NT2/D1 (cell line): ENCODE measurements at regions not wholly inside any gene's neighbourhood (a gene's known extent, or its start where the extent isn't known, plus 50 kb on each side); places are given as distances from the start of the nearest gene placed in this dataset.
"Not testable (repeated sequence)": the region's sequence is repeated elsewhere in the genome, so short reads cannot be mapped to it uniquely, and the experiment has no call there.

Experiments
- DNase-seq: peaks from one replicate; pipeline ENCODE4 v3.0.0-alpha.2; 2011; ENCODE audit warnings: low read depth, low spot score
- H3K27me3 ChIP-seq: 2 replicates; pipeline ENCODE4 v1.6.0; 2011; ENCODE audit warnings: mild to moderate bottlenecking; ENCODE audit not compliant: insufficient read length, insufficient read depth
- H3K36me3 ChIP-seq: 2 replicates; pipeline ENCODE4 v1.6.1; 2011; ENCODE audit warnings: mild to moderate bottlenecking, low read length, mixed read lengths; ENCODE audit not compliant: insufficient read depth, insufficient read length
- H3K4me1 ChIP-seq: 2 replicates; pipeline ENCODE4 v1.5.1; 2011; ENCODE audit not compliant: insufficient read depth, insufficient read length
- H3K4me3 ChIP-seq: 2 replicates; pipeline ENCODE4 v1.5.1; 2011; ENCODE audit warnings: low read depth; ENCODE audit not compliant: insufficient read length
- H3K9ac ChIP-seq: 2 replicates; pipeline ENCODE4 v1.6.0; 2011; ENCODE audit warnings: low read depth; ENCODE audit not compliant: insufficient read length
- H3K9me3 ChIP-seq: 2 replicates; pipeline ENCODE4 v1.5.1; 2011; ENCODE audit warnings: mild to moderate bottlenecking, low read length; ENCODE audit not compliant: insufficient read depth
- SUZ12 ChIP-seq: IDR thresholded peaks from 2 replicates; pipeline ENCODE4 v1.6.1; 2011; ENCODE audit not compliant: insufficient read length, insufficient read depth; ENCODE audit errors: extremely low read depth
- YY1 ChIP-seq: IDR thresholded peaks from 2 replicates; pipeline ENCODE4 v1.6.1; 2011; ENCODE audit not compliant: insufficient read length, insufficient read depth
- ZNF274 ChIP-seq: IDR thresholded peaks from 2 replicates; pipeline ENCODE4 v1.6.1; 2011; ENCODE audit warnings: mild to moderate bottlenecking, low read depth, low read length

GRCh38 chr10:127657056-127657455 is 79.9 kb upstream of the FOXI2 start:
- Histone ChIP-seq H3K27me3 (no peaks in the 10 kb centered on the region), H3K4me3 (no peak overlapping the region), H3K9ac (no peak overlapping the region), H3K9me3 (no peaks in the 10 kb centered on the region), H3K4me1 (no peaks in the 10 kb centered on the region), H3K36me3 (no peaks in the 10 kb centered on the region)
- no peak for TF ChIP-seq YY1
- no peak for TF ChIP-seq SUZ12
- TF ChIP-seq ZNF274 = no peak
- no peak for DNase-seq

- H3K4me1 ChIP-seq, H3K36me3 ChIP-seq, H3K27me3 ChIP-seq, DNase-seq, H3K9ac ChIP-seq, H3K4me3 ChIP-seq, H3K9me3 ChIP-seq: not testable (repeated sequence)
Observed at GRCh38 chr10:127676430-127676829, 60.6 kb upstream of the FOXI2 start.

- Histone ChIP-seq H3K36me3 (no peaks in the 10 kb centered on the region), H3K4me1 (no peaks in the 10 kb centered on the region), H3K9me3 (no peaks in the 10 kb centered on the region), H3K9ac (no peak overlapping the region), H3K27me3 (no peaks in the 10 kb centered on the region), H3K4me3 (no peak overlapping the region)
- no peak for DNase-seq
- TF ChIP-seq ZNF274 = no peak
- TF ChIP-seq YY1 = no peak
- no peak for TF ChIP-seq SUZ12
Observed at GRCh38 chr10:127678091-127678490, 58.9 kb upstream of the FOXI2 start.

- no peak for DNase-seq
- H3K27me3 ChIP-seq = no peaks in the 10 kb centered on the region
- no peaks in the 10 kb centered on the region for H3K4me1 ChIP-seq
- H3K36me3 ChIP-seq = no peaks in the 10 kb centered on the region
- TF ChIP-seq SUZ12 (no peak), ZNF274 (no peak), YY1 (no peak)
- no peaks in the 10 kb centered on the region for H3K9me3 ChIP-seq
- no peak overlapping the region for H3K9ac ChIP-seq
- H3K4me3 ChIP-seq = no peak overlapping the region
Observed at GRCh38 chr10:127679642-127680255, 57.2 kb upstream of the FOXI2 start.
